Mesendoderm (in vitro differentiated cells): ENCODE measurements at regions not wholly inside any gene's neighbourhood (a gene's known extent, or its start where the extent isn't known, plus 50 kb on each side); places are given as distances from the start of the nearest gene placed in this dataset.
"Not testable (repeated sequence)": the region's sequence is repeated elsewhere in the genome, so short reads cannot be mapped to it uniquely, and the experiment has no call there.

Experiments used
- DNase-seq: peaks from one replicate; pipeline ENCODE4 v3.0.0; 2013
- H2AK5ac ChIP-seq: 2 replicates; pipeline ENCODE4 v1.6.1; 2013; ENCODE audit warnings: low read length, inconsistent platforms
- H2BK120ac ChIP-seq: 2 replicates; pipeline ENCODE4 v1.6.1; 2013; ENCODE audit warnings: low read depth, mild to moderate bottlenecking, low read length, moderate library complexity, mixed read lengths
- H2BK15ac ChIP-seq: replicated peaks from 2 replicates; pipeline ENCODE4 v1.6.1; 2013; ENCODE audit warnings: low read depth, mild to moderate bottlenecking, moderate library complexity
- H2BK5ac ChIP-seq: 2 replicates; pipeline ENCODE4 v1.6.1; 2013; ENCODE audit warnings: low read length, inconsistent platforms
- H3K18ac ChIP-seq: 2 replicates; pipeline ENCODE4 v1.6.1; 2013; ENCODE audit warnings: mild to moderate bottlenecking, low read length, mixed read lengths
- H3K23ac ChIP-seq: one replicate; pipeline ENCODE4 v1.6.1; 2013; ENCODE audit warnings: low read length
- H3K27ac ChIP-seq: 2 replicates; pipeline ENCODE4 v1.5.1; 2013; ENCODE audit warnings: low read depth, mild to moderate bottlenecking, inconsistent platforms, low read length, moderate library complexity
- H3K27me3 ChIP-seq: 2 replicates; pipeline ENCODE4 v1.6.1; 2013; ENCODE audit warnings: low read length, control low read depth, mild to moderate bottlenecking, inconsistent platforms; ENCODE audit not compliant: insufficient read depth, poor library complexity
- H3K36me3 ChIP-seq: 2 replicates; pipeline ENCODE4 v1.6.1; 2013; ENCODE audit warnings: low read length, inconsistent platforms; ENCODE audit not compliant: control insufficient read depth, insufficient read depth
- H3K4ac ChIP-seq: one replicate; pipeline ENCODE4 v1.6.1; 2013; ENCODE audit warnings: low read depth, mild to moderate bottlenecking, low read length, moderate library complexity
- H3K4me1 ChIP-seq: 2 replicates; pipeline ENCODE4 v1.6.1; 2013; ENCODE audit warnings: low read depth, low read length, inconsistent platforms; ENCODE audit not compliant: control insufficient read depth
- H3K4me2 ChIP-seq: 2 replicates; pipeline ENCODE4 v1.6.1; 2013; ENCODE audit warnings: low read length
- H3K4me3 ChIP-seq: 2 replicates; pipeline ENCODE4 v1.5.1; 2013; ENCODE audit warnings: mild to moderate bottlenecking, low read length
- H3K56ac ChIP-seq: one replicate; pipeline ENCODE4 v1.6.1; 2013; ENCODE audit warnings: low read length
- H3K79me1 ChIP-seq: 2 replicates; pipeline ENCODE4 v1.6.1; 2013; ENCODE audit warnings: low read length, inconsistent platforms
- H3K79me2 ChIP-seq: 2 replicates; pipeline ENCODE4 v1.6.1; 2013; ENCODE audit warnings: mild to moderate bottlenecking, low read length; ENCODE audit not compliant: control insufficient read depth, insufficient read depth
- H3K9ac ChIP-seq: 2 replicates; pipeline ENCODE4 v1.6.1; 2013; ENCODE audit warnings: low read length, inconsistent platforms
- H4K5ac ChIP-seq: one replicate; pipeline ENCODE4 v1.6.1; 2013; ENCODE audit warnings: low read length
- H4K8ac ChIP-seq: one replicate; pipeline ENCODE4 v1.6.1; 2013; ENCODE audit warnings: low read depth, mild to moderate bottlenecking, control low read depth, low read length, moderate library complexity
- WGBS: extraction: QIAGEN DNeasy Blood & Tissue Kit; methylation state at CpG from one replicate; pipeline ENCODE4 v1.1.7; 2013; ENCODE audit warnings: low lambda C conversion rate, missing lambda C conversion rate; ENCODE audit not compliant: insufficient coverage; ENCODE audit errors: extremely low coverage; 5-methylcytosine and 5-hydroxymethylcytosine counted together

- DNase-seq = no peak
- Histone ChIP-seq H3K4ac (no peak overlapping the region), H4K5ac (no peak overlapping the region), H3K9ac (no peak overlapping the region), H3K79me2 (no peaks in the 10 kb centered on the region), H2BK120ac (no peak overlapping the region), H2BK15ac (no peak overlapping the region), H4K8ac (no peak overlapping the region), H2BK5ac (no peak overlapping the region), H3K27me3 (no peaks in the 10 kb centered on the region), H3K79me1 (no peaks in the 10 kb centered on the region), H3K18ac (no peak overlapping the region), H3K36me3 (no peaks in the 10 kb centered on the region), H3K4me3 (no peak overlapping the region), H3K27ac (no peak overlapping the region), H3K4me1 (no peaks in the 10 kb centered on the region), H3K4me2 (no peak overlapping the region), H3K56ac (no peak overlapping the region), H2AK5ac (no peak overlapping the region), H3K23ac (no peak overlapping the region)
- WGBS = no CpG with 5 or more reads among the region's 2 CpGs
Measured at GRCh38 chr3:106068795-106069194, 200.0 kb upstream of the CBLB start.

GRCh38 chr3:106070187-106070586 lies 201.4 kb upstream of the CBLB start:
- Histone ChIP-seq H2BK5ac (no peak overlapping the region), H4K8ac (no peak overlapping the region), H2BK120ac (no peak overlapping the region), H3K4ac (no peak overlapping the region), H3K4me3 (no peak overlapping the region), H3K4me1 (no peaks in the 10 kb centered on the region), H2BK15ac (no peak overlapping the region), H3K9ac (no peak overlapping the region), H3K4me2 (no peak overlapping the region), H2AK5ac (no peak overlapping the region), H3K27ac (no peak overlapping the region), H3K79me1 (no peaks in the 10 kb centered on the region), H3K23ac (no peak overlapping the region), H4K5ac (no peak overlapping the region), H3K36me3 (no peaks in the 10 kb centered on the region), H3K79me2 (no peaks in the 10 kb centered on the region), H3K56ac (no peak overlapping the region), H3K18ac (no peak overlapping the region), H3K27me3 (no peaks in the 10 kb centered on the region)
- WGBS = no CpG with 5 or more reads among the region's 3 CpGs
- no peak for DNase-seq

- H3K4ac ChIP-seq = no peak overlapping the region
- no peaks in the 10 kb centered on the region for H3K4me1 ChIP-seq
- WGBS = no CpG with 5 or more reads among the region's 4 CpGs
Measured at GRCh38 chr3:106071306-106071705, 202.5 kb upstream of the CBLB start.

GRCh38 chr3:106072596-106072995 lies 203.8 kb upstream of the CBLB start:
- H3K4me3 ChIP-seq, H3K4me2 ChIP-seq, H3K4me1 ChIP-seq, H3K79me1 ChIP-seq, H4K8ac ChIP-seq, H2AK5ac ChIP-seq, H3K23ac ChIP-seq, H3K56ac ChIP-seq, H2BK15ac ChIP-seq, H3K9ac ChIP-seq, H3K4ac ChIP-seq, DNase-seq, H3K27ac ChIP-seq, H3K18ac ChIP-seq, H3K36me3 ChIP-seq, H3K79me2 ChIP-seq, H3K27me3 ChIP-seq, H2BK5ac ChIP-seq, H4K5ac ChIP-seq, H2BK120ac ChIP-seq: not testable (repeated sequence)
- WGBS = 100% methylated on average over 2 of the region's 5 CpGs

More at GRCh38 chr3:106071306-106071705, 202.5 kb upstream of the CBLB start:
- Histone ChIP-seq H2AK5ac (no peak overlapping the region), H3K56ac (no peak overlapping the region), H2BK5ac (no peak overlapping the region), H3K27me3 (no peaks in the 10 kb centered on the region), H2BK15ac (no peak overlapping the region), H4K5ac (no peak overlapping the region), H3K27ac (no peak overlapping the region), H3K9ac (no peak overlapping the region), H3K79me1 (no peaks in the 10 kb centered on the region), H2BK120ac (no peak overlapping the region), H4K8ac (no peak overlapping the region), H3K79me2 (no peaks in the 10 kb centered on the region), H3K36me3 (no peaks in the 10 kb centered on the region), H3K4me3 (no peak overlapping the region), H3K18ac (no peak overlapping the region), H3K23ac (no peak overlapping the region), H3K4me2 (no peak overlapping the region)
- DNase-seq = no peak

GRCh38 chr3:106073806-106074205 lies 205.0 kb upstream of the CBLB start:
- not testable (repeated sequence) for H3K56ac ChIP-seq, H2BK120ac ChIP-seq, H4K8ac ChIP-seq, H3K79me2 ChIP-seq, H3K4ac ChIP-seq, H3K4me2 ChIP-seq, H3K36me3 ChIP-seq, H2AK5ac ChIP-seq, H3K27me3 ChIP-seq, H3K9ac ChIP-seq, H3K18ac ChIP-seq, H4K5ac ChIP-seq, H3K79me1 ChIP-seq, H3K4me1 ChIP-seq, H2BK15ac ChIP-seq, H3K4me3 ChIP-seq, DNase-seq, H2BK5ac ChIP-seq, H3K23ac ChIP-seq, H3K27ac ChIP-seq
- WGBS = no CpG with 5 or more reads among the region's 31 CpGs

GRCh38 chr3:106075731-106076130 lies 206.9 kb upstream of the CBLB start:
- not testable (repeated sequence) for H4K5ac ChIP-seq, H3K27me3 ChIP-seq, H3K4me2 ChIP-seq, H2BK5ac ChIP-seq, H3K36me3 ChIP-seq, H3K9ac ChIP-seq, H3K56ac ChIP-seq, H4K8ac ChIP-seq, H3K23ac ChIP-seq, H3K18ac ChIP-seq, H3K27ac ChIP-seq, H3K79me2 ChIP-seq, H3K4ac ChIP-seq, H3K4me3 ChIP-seq, DNase-seq, H3K4me1 ChIP-seq, H2BK15ac ChIP-seq, H2AK5ac ChIP-seq, H2BK120ac ChIP-seq, H3K79me1 ChIP-seq
- no CpG with 5 or more reads among the region's 5 CpGs for WGBS
